GM23248 (cell line): ENCODE measurements at regions not wholly inside any gene's neighbourhood (a gene's known extent, or its start where the extent isn't known, plus 50 kb on each side); places are given as distances from the start of the nearest gene placed in this dataset.

Source experiments
- EZH2 ChIP-seq: fragments of 200-600 bp; sonication (generic); IDR thresholded peaks from 2 replicates; pipeline ENCODE4 v1.6.1; 2018; ENCODE audit warnings: antibody characterized with exemption, mild to moderate bottlenecking; ENCODE audit not compliant: insufficient read depth, poor library complexity, severe bottlenecking
- EZH2phosphoT487 ChIP-seq: fragments of 200-600 bp; sonication (generic); IDR thresholded peaks from 2 replicates; pipeline ENCODE4 v1.6.1; 2018; ENCODE audit warnings: antibody characterized with exemption, moderate library complexity, mild to moderate bottlenecking, low read depth; ENCODE audit not compliant: insufficient read depth

DNA sequence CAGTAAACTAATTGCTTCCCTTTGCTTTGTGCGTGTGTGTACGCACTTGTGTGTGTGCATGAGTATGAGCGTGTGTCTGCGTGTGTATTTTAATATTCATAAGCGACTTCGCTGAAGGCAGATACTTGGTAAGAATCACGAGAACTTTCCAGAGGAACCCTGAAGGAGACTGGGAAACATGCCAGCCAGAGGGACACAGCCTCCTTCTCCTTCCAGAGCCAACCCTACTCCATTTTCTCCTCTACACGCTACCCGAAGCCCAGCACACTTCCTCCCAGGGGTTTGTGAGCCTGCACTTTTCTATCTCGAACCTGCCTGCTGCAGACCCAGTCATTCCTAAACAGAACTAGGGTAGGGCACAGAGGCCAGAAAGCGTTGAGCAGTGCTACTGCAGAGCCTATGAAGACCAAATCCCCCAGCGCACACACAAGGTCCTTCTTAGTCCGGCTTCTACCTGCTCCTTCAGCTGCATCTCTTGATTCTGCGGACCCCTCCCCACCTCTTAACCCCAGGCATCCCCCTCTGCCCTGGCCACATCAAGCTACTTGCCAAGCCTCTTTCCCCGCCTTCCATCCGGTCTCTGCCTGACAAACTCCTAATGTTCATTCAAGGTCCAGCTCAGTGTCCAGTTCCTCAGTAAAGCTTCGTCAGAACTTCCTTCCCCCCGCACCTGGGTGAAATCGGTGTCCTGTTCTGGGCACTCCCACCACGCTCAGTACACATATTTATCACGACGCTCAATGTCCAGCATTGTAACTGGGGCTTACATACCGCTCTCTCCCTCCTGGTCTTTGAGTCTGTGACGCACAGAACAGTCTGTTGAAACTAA lies 191.8 kb downstream of the FAM43A start:
- TF ChIP-seq EZH2 (no peak), EZH2phosphoT487 (no peak)
